ENCODE measurements at regions not wholly inside any gene's neighbourhood (a gene's known extent, or its start where the extent isn't known, plus 50 kb on each side); places are given as distances from the start of the nearest gene placed in this dataset.

DNA sequence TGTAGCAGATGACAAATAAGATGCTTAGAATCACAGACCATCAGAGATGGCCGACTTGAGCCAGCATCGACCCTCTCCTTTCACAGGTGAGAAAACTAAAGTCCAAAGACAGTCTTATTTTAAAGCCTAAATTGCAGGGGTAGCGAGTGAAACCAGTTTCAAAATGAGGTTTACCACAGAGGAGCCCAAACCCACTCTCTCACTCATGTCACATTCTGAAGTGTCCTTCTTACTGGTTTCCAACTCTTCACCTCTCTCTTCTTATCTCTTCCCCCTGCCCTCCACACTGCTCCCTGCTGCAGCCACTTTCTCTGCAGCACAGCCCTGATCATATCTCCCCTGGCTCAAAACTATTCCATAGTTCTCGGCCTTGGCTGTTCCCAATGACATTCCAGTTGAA is 57.0 kb upstream of the NID2 start:
- TF ChIP-seq, protein P1, sequence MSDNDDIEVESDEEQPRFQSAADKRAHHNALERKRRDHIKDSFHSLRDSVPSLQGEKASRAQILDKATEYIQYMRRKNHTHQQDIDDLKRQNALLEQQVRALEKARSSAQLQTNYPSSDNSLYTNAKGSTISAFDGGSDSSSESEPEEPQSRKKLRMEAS (IDR thresholded peaks at IDR 0.05): no peak
- TF ChIP-seq ZNF274 (IDR thresholded peaks at IDR 0.05; ENCODE audit: low read depth, low read length) (no peak), CBX3 (IDR thresholded peaks at IDR 0.05; ENCODE audit: low read depth) (no peak), YY1 (IDR thresholded peaks at IDR 0.05; ENCODE audit: extremely low read depth, insufficient replicate concordance, low read depth, low read length) (no peak), ZFX (IDR thresholded peaks at IDR 0.05) (no peak)
- Histone ChIP-seq H3K36me3 (ENCODE audit: control insufficient read depth in 1 of 2, insufficient read depth in 2 of 2, low read length in 2 of 2) (no peaks in the 10 kb centered on the region), H3K27ac (ENCODE audit: low read depth, low read length) (no peak overlapping the region), H3K9ac (ENCODE audit: low read length) (no peak overlapping the region), H3K4me2 (ENCODE audit: low read length) (no peak overlapping the region), H3K9me2 (ENCODE audit: insufficient read depth) (no peaks in the 10 kb centered on the region), H4K20me1 (ENCODE audit: insufficient read depth) (no peaks in the 10 kb centered on the region), H3K4me1 (ENCODE audit: control insufficient read depth in 1 of 2, insufficient read depth in 2 of 2, low read length in 2 of 2) (no peaks in the 10 kb centered on the region), H3K27me3 (ENCODE audit: insufficient read depth, low read length) (no peaks in the 10 kb centered on the region), H3K4me3 (replicated peaks in 1 of 2; ENCODE audit: low read depth in 1 of 2, low read length in 2 of 2) (no peak overlapping the region), H3K79me2 (ENCODE audit: insufficient read depth, low read length) (no peaks in the 10 kb centered on the region), H2AFZ (ENCODE audit: low read depth, low read length, poor library complexity, severe bottlenecking) (no peak overlapping the region), H3K9me3 (ENCODE audit: control insufficient read depth in 1 of 2, insufficient read depth in 1 of 2, low read depth in 1 of 2, low read length in 2 of 2) (no peaks in the 10 kb centered on the region)
- ChIA-PET CTCF (no interaction called here), RAD21 (ENCODE audit: low non-redundant PET in 1 of 2, low total read pairs in 2 of 2, uncharacterized antibody in 2 of 2, unreplicated experiment in 2 of 2) (no interaction called here), POLR2A (no interaction called here)
- intact Hi-C loops (cut with micrococcal nuclease): no loop called here
- BruUV-seq (replicated peaks): no TSS peak
- DNase-seq (ENCODE audit: low read depth, low spot score) (no peak), ATAC-seq (no peak)

DNA sequence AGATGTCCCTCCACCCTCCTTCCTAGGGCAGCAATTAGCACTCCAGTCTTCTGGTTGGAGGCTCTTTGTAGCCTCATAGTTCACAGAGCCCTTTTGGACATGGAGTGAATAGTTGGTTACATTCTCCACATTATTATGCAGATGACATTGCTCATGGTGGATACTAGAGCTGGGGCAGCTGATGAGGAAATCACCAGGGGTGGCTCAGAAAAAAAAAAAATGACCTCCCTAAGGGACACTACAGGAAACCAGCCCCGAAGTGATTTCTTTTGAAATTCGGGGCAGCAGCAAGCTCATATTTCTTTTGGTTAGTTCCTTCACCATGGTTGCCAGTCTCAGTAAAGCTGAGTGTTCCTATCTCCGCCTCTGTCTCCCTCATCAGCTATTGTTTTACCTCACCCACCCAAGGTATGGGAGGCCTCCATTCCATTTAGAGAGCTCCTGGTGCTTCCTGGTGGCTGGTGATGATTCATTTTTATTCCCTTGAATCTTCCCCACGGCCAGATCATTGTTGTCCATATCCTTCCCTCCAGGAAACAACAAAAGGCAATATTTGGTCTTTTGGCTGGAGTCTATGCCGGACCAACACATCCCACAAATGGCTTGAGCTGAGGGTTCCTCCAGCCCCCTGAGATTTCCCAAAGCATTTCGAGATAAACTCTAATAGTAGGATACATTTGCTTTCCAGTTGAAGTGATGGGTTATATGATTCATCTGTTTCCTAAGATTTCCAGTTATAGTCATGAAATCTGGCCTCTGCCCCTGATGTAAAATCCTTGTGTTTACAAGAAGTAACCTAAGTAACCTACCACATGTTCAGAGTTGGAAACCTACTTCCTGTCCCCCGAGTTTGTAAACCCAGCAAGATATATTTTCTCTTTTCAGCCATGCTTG is 56.2 kb upstream of the NID2 start:
- intact Hi-C loops (cut with micrococcal nuclease): no loop called here
- no peak overlapping the region for H2AFZ ChIP-seq (ENCODE audit: low read depth, low read length, poor library complexity, severe bottlenecking)
- no peaks in the 10 kb centered on the region for H3K9me2 ChIP-seq (ENCODE audit: insufficient read depth)
- H3K36me3 ChIP-seq (ENCODE audit: control insufficient read depth in 1 of 2, insufficient read depth in 2 of 2, low read length in 2 of 2): no peaks in the 10 kb centered on the region
- no peak for DNase-seq (ENCODE audit: low read depth, low spot score)
- no peaks in the 10 kb centered on the region for H3K27me3 ChIP-seq (ENCODE audit: insufficient read depth, low read length)
- H3K27ac ChIP-seq (ENCODE audit: low read depth, low read length): no peak overlapping the region
- no peak overlapping the region for H3K4me3 ChIP-seq (replicated peaks in 1 of 2; ENCODE audit: low read depth in 1 of 2, low read length in 2 of 2)
- ChIA-PET POLR2A (no interaction called here), CTCF (interaction anchor here (0.7 kb wide), 1 partner anchor 80 kb away, joined by 3 read pairs; no protein-coding TSS in a partner anchor), RAD21 (ENCODE audit: low non-redundant PET in 1 of 2, low total read pairs in 2 of 2, uncharacterized antibody in 2 of 2, unreplicated experiment in 2 of 2) (no interaction called here)
- H3K4me2 ChIP-seq (ENCODE audit: low read length): no peak overlapping the region
- H3K9ac ChIP-seq (ENCODE audit: low read length): no peak overlapping the region
- no peaks in the 10 kb centered on the region for H3K9me3 ChIP-seq (ENCODE audit: control insufficient read depth in 1 of 2, insufficient read depth in 1 of 2, low read depth in 1 of 2, low read length in 2 of 2)
- no peaks in the 10 kb centered on the region for H3K79me2 ChIP-seq (ENCODE audit: insufficient read depth, low read length)
- BruUV-seq (replicated peaks): no TSS peak
- no peak for ATAC-seq
- H3K4me1 ChIP-seq (ENCODE audit: control insufficient read depth in 1 of 2, insufficient read depth in 2 of 2, low read length in 2 of 2): no peaks in the 10 kb centered on the region
- H4K20me1 ChIP-seq (ENCODE audit: insufficient read depth): no peaks in the 10 kb centered on the region
- TF ChIP-seq, protein P2, sequence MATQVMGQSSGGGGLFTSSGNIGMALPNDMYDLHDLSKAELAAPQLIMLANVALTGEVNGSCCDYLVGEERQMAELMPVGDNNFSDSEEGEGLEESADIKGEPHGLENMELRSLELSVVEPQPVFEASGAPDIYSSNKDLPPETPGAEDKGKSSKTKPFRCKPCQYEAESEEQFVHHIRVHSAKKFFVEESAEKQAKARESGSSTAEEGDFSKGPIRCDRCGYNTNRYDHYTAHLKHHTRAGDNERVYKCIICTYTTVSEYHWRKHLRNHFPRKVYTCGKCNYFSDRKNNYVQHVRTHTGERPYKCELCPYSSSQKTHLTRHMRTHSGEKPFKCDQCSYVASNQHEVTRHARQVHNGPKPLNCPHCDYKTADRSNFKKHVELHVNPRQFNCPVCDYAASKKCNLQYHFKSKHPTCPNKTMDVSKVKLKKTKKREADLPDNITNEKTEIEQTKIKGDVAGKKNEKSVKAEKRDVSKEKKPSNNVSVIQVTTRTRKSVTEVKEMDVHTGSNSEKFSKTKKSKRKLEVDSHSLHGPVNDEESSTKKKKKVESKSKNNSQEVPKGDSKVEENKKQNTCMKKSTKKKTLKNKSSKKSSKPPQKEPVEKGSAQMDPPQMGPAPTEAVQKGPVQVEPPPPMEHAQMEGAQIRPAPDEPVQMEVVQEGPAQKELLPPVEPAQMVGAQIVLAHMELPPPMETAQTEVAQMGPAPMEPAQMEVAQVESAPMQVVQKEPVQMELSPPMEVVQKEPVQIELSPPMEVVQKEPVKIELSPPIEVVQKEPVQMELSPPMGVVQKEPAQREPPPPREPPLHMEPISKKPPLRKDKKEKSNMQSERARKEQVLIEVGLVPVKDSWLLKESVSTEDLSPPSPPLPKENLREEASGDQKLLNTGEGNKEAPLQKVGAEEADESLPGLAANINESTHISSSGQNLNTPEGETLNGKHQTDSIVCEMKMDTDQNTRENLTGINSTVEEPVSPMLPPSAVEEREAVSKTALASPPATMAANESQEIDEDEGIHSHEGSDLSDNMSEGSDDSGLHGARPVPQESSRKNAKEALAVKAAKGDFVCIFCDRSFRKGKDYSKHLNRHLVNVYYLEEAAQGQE (IDR thresholded peaks at IDR 0.05; ENCODE audit: low read depth): no peak
- TF ChIP-seq POLR2A (IDR thresholded peaks at IDR 0.05; ENCODE audit: borderline replicate concordance, extremely low read depth, insufficient read depth, insufficient read length) (no peak), RAD21 (IDR thresholded peaks at IDR 0.05; ENCODE audit: low read depth) (no peak), EGR1 (IDR thresholded peaks at IDR 0.05; ENCODE audit: low read depth) (no peak), ELF1 (IDR thresholded peaks at IDR 0.05; ENCODE audit: borderline replicate concordance, low read depth) (no peak), JUND (IDR thresholded peaks at IDR 0.05) (no peak), SRF (IDR thresholded peaks at IDR 0.05; ENCODE audit: low read depth) (no peak), ZFX (IDR thresholded peaks at IDR 0.05) (no peak), SIN3A (IDR thresholded peaks at IDR 0.05; ENCODE audit: low read depth) (no peak), POLR2AphosphoS5 (IDR thresholded peaks at IDR 0.05; ENCODE audit: low read depth, low read length) (no peak), SP1 (IDR thresholded peaks at IDR 0.05; ENCODE audit: low read depth) (no peak), YY1 (IDR thresholded peaks at IDR 0.05; ENCODE audit: extremely low read depth, insufficient replicate concordance, low read depth, low read length) (no peak), TCF7L2 (IDR thresholded peaks at IDR 0.05; ENCODE audit: borderline replicate concordance, extremely low read depth, insufficient read depth, insufficient read length) (no peak), EZH2phosphoT487 (IDR thresholded peaks at IDR 0.05; ENCODE audit: borderline replicate concordance) (no peak), EZH2 (IDR thresholded peaks at IDR 0.05) (no peak)
- TF ChIP-seq, protein P1 (IDR thresholded peaks at IDR 0.05): no peak

Measured in HCT116 (cell line).